ENCODE measurements at regions not wholly inside any gene's neighbourhood (a gene's known extent, or its start where the extent isn't known, plus 50 kb on each side); places are given as distances from the start of the nearest gene placed in this dataset.

DNA sequence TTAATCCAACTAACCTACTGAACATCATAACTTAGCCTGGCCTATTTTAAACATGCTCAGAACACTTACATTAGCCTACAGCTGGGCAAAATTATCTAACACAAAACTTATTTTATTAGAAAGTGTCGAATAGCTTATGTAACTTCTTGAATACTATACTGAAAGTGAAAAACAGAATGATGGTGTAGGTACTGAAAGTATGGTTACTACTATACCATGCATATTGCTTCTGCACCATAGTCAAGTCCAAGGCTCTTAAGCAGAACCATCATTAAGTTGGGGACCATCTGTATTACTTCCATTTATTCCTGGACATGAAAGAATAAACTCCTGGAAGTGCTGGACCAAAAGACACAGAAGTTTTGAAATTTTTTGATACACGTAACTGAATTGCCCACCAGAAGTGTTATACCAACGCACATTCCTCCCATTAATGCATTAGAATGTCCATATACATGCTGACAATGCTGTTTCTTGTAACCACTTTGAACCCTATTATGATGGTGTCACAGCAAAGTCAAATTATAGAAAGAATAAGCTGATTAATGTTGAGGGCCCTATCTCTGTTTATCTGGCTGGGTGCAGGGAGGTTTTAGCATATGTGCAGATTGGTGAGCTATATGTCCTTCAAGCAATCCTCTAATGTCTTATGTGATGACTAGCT lies 375.7 kb downstream of the ACTL7B start:
- DNase-seq: no peak

DNA sequence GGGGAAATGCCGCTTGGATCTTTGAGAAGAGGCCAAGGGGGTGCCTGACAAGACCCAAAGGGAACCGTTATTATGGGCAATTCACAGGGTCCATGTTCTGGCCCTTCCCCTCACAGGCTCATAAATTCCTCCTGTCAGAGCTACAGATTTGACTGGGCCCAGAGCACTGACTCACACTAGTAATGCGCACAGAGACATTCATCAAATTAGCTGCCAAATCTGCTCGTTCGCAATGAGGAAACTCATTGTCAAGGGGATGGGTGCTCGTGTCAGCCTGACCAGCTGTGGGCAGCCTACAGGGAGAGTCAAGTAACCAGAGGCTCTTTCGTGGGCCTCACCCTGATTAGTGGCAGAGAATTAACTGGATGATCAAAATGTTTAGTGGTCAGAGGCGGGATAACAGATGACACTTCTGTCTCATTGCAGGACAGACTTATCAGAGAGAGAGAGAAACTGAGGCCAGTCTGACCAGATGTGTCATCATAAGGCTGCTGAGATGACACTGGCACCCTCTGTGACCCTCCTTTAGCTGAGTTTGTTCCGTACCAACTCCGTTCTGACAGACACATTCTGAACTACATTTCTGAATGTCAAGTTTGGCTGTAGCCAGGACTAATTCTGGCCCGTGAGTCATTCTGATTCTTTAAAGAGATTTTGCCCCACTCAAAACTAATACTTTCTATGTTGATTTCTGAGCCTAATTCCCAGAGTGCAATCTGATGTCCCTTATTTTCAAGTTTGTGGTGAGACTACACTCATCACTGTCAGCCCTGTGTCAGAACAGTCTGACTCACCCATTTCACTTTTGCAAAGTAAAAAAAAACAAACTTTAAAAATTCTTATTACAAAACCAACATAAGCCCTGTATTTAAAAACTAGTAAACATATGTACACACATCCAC lies 377.1 kb downstream of the ACTL7B start:
- no peak for DNase-seq

DNA sequence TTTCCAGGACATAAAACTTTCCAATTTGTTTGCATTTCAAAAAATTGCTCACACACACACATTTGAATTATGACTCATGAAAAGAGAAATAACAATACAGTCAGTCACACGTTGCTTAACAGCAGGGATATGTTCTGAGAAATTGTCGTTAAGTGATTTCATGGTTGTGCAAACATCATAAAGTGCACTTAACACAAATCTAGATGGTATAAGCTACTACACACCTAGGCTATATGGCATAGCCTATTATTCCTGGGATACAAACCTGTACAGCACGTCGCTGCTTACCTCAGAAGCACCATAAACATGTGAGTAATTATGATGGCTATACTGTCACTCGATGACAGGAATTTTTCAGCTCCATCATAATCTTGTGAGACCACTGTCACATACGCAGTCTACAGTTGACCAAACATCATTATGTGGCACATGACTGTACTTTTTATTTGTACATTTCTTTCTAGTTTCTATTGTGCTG lies 378.2 kb downstream of the ACTL7B start:
- DNase-seq: peak; percentile 35

DNA sequence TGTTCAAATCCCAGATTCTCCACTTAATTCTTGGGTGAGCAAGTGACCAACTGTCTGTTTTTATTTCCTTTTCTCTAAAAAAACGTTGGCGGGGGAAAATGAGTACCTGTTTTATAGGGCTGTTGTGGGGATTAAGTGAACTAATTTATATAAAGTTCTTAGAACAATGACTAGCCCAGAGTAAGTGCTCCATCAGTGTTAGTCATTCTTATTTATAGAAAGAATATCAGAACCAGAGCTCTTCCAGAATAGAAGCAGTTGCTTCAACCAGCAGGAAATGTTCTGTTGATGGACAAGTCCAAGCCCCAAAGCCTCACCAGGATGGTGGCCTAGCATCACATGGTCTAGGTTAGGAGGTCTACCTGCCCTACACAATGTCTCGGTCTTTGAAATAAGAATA lies 379.2 kb downstream of the ACTL7B start:
- DNase-seq: no peak

DNA sequence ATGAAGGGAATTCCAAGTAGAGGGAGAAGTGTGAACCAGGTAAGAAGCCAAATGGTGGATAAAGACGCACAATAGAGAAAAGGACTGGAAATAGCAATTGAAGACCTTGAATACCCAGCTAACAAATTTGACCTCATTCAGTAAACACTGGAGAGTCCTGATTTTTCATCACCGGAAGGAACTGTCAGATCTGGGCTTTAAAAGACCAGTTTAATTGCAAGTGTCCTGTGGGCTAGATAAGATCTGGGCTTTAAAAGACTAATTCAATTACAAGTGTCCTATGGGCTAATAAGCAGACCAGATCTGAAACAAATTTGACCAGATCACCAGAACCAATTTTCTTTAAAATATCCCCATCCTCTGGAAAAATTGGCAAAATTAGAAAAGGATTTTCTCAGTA lies 380.0 kb downstream of the ACTL7B start:
- no peak for DNase-seq

DNA sequence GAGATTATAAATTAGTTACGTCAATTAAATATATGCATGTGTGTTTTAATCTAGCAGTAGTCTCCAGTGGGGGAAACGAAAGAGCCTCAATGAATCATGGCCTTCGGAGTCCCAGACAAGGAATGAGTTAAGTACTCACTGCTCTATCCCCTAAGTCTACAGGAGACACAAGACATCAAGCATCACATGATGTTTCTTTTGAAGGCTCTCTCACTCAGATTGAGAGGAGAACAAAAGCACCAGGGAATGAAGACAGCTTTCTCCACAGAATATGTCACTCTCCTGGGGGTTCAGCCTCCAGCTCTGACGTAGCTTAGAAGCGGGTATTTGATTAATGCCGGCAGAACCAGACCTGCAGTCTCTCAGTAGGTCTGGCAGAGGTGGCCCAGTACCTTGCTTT lies 381.4 kb downstream of the ACTL7B start:
- DNase-seq: no peak

DNA sequence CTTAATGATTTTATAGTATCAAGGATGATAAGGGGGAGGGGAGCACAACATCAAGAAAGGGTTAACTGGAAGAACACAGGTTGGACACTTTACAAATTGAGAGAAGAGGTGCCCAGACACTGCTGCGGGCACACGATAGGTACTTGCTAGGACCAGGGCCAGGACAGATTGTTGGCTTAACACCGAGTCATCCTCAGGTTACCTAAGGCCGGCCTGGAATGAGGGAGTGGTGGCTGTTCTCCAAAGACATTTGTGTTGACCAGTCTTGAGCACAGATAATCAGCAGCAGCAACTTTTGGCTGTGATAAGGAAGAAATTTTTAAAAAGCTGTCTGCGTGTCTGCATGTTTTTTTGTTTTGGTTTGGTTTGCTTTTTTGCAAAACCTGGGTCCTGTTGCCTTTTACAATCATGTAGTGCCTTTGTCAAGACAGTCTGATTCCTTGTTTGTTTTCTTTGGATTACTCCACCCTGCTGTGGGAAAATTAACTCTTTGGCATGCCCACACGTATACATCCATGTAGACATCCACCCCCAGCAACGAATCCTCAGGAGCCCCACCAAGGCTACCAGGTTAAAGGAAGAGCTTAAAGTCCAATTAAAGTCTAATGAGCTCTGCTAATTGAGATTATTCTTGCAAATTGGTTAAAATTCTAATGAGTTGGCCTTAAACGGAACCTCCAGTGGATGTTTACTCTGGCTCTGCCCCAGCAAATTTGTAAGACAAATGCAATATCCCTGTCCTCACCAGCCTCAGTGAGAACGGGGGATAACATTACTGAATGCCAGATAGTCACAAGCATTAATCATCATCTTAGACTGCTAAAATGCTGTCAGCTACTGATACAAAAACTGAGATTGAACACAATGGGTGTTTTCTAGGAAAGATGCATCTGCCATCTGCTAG lies 382.3 kb downstream of the ACTL7B start:
- DNase-seq: peak; percentile 41

DNA sequence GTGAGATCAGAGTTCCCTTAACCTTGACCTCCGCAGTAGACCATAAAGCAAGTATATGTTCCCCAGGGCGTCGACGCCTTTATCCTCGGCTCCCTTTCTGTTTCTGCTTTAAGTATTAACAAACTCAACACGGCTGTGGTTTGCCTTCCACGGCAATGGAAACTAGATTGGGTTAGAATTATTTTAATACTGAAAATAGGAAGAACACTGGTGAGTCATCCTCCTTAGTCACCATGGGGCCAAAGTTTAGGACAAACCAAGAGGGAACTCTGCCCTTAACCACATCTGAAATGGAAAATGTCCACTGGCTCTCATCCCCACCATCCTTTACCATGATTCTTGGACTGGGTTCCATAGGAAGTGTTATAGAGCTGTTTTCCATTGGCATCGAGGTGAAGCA lies 386.1 kb downstream of the ACTL7B start:
- no peak for DNase-seq

DNA sequence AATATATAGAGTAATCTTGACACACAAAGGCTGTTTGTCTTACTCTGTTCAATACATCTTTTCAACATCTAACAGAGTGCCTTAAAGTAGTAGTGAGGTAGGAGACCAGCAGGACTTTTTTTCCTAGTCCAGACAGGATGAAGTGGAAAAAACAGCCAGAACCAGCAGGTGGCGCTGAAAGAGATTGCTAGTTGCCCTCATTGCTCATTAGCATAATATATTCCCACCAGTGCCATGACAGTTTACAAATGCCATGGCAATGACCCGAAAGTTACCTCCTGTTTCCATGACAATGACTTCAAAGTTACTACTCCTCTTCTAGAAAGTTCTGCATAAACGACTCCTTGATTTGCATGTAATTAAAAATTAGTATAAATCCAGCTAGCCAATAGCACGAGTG lies 387.4 kb downstream of the ACTL7B start:
- peak; percentile 19 for DNase-seq

DNA sequence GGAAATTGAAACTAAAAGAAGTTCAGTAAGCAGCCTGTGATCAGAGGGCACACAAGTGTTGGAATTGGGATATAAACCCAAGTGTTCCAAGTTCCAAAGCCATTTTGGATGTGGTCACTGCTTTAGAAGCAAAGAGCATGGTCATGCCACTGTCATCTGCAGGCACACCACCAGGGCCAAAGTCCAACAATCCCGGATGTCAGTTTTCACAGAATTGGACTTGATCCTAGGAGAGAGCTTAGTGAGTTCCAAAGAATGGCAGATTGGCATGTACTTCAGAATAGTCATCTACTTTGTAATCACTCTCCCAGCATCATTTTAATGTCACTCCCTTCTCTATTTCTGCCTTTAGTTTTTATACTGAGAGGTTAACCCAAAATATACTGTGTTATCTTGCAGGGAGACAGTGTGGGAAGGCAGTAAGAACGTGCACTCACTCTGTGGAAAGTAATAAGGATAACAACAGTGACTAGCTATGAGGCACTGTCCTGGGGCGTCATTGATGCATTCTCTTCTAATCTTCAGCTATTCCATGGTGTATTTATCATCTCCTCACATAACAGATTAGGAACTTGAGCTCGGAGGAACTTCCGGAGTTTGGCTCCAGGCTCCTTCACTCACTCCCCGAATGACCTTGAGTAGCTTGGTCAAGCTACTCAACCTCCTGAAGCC lies 388.0 kb downstream of the ACTL7B start:
- no peak for DNase-seq

DNA sequence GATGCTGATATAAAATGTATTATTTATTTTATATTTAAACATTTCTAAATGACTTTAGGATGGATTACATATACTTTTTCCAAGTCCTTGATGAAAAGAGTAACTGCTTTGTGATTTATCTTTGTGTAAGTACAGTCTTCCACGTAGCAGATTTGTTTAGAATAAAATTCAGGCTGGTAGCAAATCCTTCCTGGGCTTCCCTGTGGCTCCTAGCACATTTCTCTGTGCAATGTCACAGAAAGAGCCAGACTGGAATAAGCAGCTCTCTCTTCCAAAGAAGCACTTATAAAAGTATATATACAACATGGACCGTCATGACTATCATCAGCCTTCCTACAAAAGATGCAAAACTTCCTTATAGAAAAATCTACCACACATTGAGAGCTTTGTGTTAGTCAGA lies 388.6 kb downstream of the ACTL7B start:
- no peak for DNase-seq

DNA sequence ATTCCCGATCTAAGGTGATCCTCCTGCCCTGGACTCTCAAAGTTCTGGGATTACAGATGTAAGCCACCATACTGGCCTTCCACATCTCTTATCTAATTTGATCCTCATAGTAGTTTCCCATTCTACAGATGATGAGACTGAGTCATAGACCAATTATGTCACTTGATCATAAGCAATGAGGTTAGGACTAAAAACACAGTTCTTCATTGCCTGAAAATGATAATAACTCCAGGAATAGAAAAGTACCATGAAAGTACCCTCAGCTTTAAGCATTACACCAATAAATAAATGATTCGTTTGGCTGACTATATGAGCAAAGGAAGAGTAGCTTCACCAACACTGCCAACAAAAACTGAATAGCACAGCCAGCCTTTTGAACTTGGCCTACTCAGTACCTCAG lies 389.5 kb downstream of the ACTL7B start:
- DNase-seq: no peak

DNA sequence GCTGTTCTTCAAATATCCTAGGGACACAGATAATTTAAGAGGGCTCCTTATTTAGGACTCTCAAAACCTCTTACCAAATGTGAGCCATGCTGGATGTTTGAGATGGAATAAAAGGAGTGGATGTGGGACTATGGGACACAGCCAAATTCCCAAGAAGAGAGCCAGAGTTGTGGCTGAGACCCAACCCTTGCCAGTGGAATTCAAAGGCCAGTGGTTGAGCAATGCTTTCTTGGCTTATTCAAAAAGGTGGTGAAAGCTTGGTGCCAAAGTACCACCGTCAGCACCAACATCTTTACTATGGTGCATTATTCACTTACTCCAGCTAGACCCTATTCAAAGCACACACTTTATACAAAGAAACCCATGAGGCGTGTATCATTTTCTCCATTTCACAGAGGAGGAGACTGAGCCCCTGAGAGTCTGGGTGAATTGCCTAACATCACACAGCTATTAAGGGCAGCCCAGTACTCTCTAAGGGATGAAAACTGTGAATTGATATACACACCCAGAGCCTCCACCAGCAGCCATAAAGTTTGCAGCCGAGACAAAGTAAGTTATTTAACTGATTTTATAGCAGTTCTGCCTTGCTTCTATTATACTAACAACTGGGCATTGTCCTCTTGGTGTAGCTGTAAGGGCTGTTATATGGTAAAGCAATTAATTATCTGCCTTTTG lies 391.7 kb downstream of the ACTL7B start:
- no peak for DNase-seq

DNA sequence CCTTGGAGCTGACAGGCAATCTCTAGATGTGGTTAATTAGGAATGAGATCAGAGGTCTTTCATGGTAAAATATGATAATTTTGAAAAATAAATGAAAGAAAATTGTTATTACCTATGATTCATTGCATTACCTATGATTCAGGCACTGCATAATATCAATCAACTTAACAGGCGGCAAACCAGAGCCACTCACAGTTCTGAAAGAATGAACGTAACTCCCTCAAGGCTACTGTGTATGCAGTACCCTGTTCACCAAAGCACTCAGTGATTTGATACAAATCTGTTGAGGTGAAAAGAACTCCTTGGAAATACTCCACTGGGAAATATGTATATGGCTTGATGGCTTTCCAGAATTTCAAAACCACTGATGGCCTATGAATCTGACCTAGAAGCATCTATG lies 398.9 kb downstream of the ACTL7B start:
- no peak for DNase-seq

DNA sequence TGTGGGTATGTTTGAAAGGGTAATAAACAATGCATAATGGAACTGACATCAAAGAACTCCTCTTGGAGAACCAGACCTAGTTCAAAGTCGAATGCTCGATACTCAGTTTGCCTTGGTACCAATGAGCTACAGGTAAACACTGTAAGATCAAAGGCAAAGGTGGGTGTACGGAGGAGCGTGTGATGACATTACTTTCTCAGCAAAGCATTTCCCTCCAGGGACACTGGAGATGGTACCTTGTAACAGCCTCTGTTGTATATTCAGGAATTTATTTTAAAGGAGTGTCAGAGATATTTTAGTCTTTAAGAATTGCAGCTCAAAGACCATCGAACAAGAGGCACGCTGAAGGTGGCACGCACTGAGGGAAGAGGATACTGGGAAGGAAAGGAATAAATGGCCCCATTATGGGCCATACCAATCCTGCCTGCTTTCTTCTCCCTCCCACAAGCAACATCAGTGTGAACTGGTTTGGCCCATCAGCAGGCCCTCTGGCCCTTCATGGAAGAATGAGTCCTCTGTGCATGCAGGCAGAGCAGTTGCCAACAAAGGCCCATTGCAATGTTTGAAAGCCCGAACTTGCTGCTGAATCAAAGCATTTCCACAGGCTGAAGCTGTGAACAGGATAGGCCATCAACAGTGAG lies 410.2 kb downstream of the ACTL7B start:
- DNase-seq: no peak

DNA sequence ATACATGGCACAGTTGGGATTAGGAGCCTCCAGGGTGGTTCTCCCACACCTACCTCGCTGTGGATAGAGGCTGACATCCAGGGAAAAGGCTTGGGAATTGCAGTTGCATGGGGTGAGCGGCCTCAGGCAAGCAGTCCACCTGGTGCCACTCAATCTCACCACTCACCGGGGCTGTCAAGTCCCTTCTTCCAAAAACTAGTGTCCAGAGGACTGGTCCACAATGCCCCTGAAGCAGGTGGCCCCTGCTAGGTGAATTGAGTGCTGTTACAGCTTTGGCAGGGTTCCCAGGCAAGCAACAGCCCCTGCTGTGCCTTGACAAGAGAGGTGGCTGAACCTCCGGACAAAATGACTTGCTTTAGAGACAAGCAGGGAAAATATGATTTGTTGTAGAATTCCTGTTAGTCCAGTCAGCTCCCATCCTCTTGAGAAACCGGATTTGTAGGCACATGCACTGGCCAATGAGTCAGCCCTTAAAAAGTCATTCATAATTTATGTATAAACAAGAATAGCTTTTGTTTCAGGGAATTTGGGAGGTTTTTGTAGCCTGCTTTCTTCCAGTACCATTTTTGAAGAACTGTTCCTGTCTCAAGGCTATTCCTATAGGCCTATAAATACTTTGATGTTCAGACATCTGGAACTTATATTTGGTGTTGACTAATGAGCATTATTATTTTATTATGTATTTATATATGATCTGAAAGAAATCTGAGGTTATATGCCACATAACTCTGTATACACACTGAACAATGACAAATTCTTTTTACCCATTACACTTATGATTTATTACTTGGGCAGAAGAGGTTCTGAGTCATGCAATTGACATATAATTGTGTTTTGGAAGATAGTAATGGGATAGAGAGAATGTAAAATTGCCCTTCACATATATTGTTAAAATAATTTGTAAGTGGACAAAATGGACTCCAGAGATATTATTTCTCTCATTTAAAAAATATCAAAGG lies 411.1 kb downstream of the ACTL7B start:
- peak; percentile 75 for DNase-seq

DNA sequence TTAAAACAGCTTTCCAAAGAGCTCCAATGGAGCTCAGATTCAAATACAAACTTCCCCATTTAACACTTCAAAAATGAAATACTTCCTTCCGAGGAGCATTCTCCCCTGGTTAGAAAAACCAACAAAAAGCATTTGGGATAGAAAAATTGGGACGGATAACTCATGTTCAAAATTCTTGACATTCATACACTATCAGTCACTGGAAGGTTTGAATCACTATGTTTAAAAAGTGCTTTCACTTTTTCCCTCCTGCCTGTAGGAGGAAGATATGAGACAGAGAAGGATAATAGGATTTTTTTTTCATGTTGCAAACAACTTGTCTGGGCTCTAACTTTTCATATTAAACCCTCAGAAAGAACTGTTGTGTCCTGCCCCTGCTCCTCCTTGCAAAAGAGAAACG lies 412.0 kb downstream of the ACTL7B start:
- DNase-seq: no peak

DNA sequence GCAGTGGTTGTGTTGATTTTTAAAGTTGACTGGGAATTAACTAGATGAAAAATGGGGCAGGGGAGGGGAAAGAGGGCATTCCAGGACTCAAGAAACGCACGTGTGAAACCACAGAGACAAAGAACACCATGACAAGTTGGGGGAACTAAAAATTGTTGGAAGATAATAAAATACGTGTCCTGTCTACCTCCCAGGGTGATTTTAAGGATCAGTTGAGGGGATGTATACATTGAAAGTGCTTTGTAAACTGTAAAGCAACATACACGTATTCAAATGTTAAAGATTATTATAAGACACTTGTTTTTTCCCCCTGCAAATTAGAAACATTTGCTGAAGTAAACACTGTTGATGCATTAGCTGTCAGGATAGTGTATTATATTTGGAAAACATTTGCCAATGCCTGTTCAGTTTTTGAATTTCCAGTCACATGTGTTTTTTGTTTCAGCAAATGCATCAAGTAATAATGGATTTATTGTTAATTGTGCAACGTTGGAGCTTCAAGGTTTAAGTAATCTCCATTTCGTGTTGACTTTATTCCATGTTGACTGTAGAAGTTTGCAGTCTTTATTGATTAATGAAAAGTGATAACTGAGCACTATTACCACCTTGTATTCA lies 412.7 kb downstream of the ACTL7B start:
- DNase-seq: no peak

DNA sequence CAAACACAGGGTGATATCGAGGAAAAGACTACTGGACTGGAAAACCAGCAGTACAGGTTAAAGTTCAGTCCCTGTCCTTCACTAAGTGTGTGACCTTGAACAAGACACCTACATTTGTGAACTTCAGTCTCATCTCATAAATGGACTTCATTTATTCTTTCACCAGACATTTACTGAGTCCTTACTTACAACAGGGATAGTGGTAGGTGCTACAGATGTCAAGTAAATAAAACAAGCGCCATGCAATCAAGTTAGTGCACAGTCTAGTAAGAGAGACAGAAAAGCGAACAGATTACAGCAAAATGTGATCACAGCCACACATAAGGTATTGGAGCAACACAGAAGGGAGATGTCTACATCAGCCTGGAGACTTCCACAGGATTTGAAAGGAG lies 413.2 kb downstream of the ACTL7B start:
- no peak for DNase-seq

DNA sequence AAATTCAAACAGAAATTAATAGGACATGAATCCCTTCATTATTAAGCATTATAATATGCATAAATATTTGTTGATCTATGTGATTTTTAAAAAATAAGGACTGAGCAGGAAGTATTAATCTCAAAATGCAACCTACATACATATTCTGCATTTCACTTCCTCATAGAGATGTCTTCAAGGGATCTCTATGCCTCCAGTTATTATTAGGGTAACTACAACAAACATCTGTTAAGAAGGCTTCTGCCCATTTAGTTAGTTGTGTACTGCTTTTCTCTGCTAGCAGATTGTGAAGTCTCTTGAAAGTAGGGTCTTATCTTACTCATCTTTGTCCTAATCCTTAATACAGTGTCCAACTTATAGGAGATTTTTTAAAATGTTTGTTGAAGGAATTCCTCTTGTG lies 414.1 kb downstream of the ACTL7B start:
- no peak for DNase-seq
